IMR-90 (cell line): ENCODE measurements at regions not wholly inside any gene's neighbourhood (a gene's known extent, or its start where the extent isn't known, plus 50 kb on each side); places are given as distances from the start of the nearest gene placed in this dataset.

Experiments used
- ATAC-seq: fragments of 200-7000 bp; cut with Tn5 transposase; 2 replicates; pipeline ENCODE4 v1.9.1; 2020; ENCODE audit warnings: low read depth, mild to moderate bottlenecking, moderate library complexity
- BruUV-seq: library from RNA; stranded (reverse); fragments of 400-500 nt; replicated peaks from 2 replicates; lab custom pipeline; 2021; lab: Mats Ljungman, UMichigan
- CTCF ChIA-PET: fragments of 300-600 bp; formaldehyde crosslinking; extraction: SDS; loops from one replicate; lab custom pipeline; 2021; ENCODE audit warnings: antibody characterized with exemption; lab: Yijun Ruan, JAX
- POLR2A ChIA-PET: fragments of 300-600 bp; sonication (Branson Sonifier 250); formaldehyde crosslinking; loops from one replicate; lab custom pipeline; 2022; ENCODE audit warnings: antibody characterized with exemption; ENCODE audit not compliant: unreplicated experiment; lab: Charles Lee
- DNase-seq: peaks from one replicate; pipeline ENCODE4 v3.0.0; 2013
- H2AFZ ChIP-seq: replicated peaks from 2 replicates; pipeline ENCODE3; 2013; ENCODE audit warnings: low read length, mild to moderate bottlenecking; ENCODE audit not compliant: poor library complexity
- H2AK5ac ChIP-seq: 2 replicates; pipeline ENCODE4 v1.6.1; 2013; ENCODE audit warnings: low read depth, low read length, inconsistent platforms
- H2AK9ac ChIP-seq: replicated peaks from 2 replicates; pipeline ENCODE3; 2013; ENCODE audit warnings: mild to moderate bottlenecking, low read depth, low read length, moderate library complexity; ENCODE audit not compliant: poor library complexity
- H2BK120ac ChIP-seq: 2 replicates; pipeline ENCODE4 v1.6.1; 2013; ENCODE audit warnings: low read depth, low read length, inconsistent platforms
- H2BK15ac ChIP-seq: 3 replicates; pipeline ENCODE4 v1.6.1; 2013; ENCODE audit warnings: low read depth, low read length, inconsistent platforms
- H2BK20ac ChIP-seq: 2 replicates; pipeline ENCODE4 v1.6.1; 2013; ENCODE audit warnings: low read depth, mild to moderate bottlenecking, inconsistent platforms, low read length, moderate library complexity
- H2BK5ac ChIP-seq: 2 replicates; pipeline ENCODE4 v1.6.1; 2013; ENCODE audit warnings: mild to moderate bottlenecking, low read depth, low read length, inconsistent platforms; ENCODE audit not compliant: poor library complexity, severe bottlenecking
- H3K14ac ChIP-seq: replicated peaks from 2 replicates; pipeline ENCODE4 v1.6.1; 2013; ENCODE audit warnings: low read depth, low read length, inconsistent platforms
- H3K18ac ChIP-seq: 2 replicates; pipeline ENCODE4 v1.6.1; 2013; ENCODE audit warnings: low read depth, low read length, control low read depth
- H3K23ac ChIP-seq: 2 replicates; pipeline ENCODE4 v1.6.1; 2013; ENCODE audit warnings: low read depth, low read length, inconsistent platforms
- H3K27ac ChIP-seq: 2 replicates; pipeline ENCODE4 v1.5.1; 2013; ENCODE audit warnings: mild to moderate bottlenecking, control low read depth, low read length; ENCODE audit not compliant: insufficient read depth
- H3K27me3 ChIP-seq: 2 replicates; pipeline ENCODE4 v1.6.1; 2013; ENCODE audit warnings: low read length; ENCODE audit not compliant: control insufficient read depth, insufficient read depth
- H3K36me3 ChIP-seq: 2 replicates; pipeline ENCODE4 v1.6.1; 2013; ENCODE audit warnings: low read length, mixed read lengths; ENCODE audit not compliant: control insufficient read depth, insufficient read depth
- H3K4ac ChIP-seq: 2 replicates; pipeline ENCODE4 v1.6.1; 2013; ENCODE audit warnings: low read depth, low read length, inconsistent platforms
- H3K4me1 ChIP-seq: 2 replicates; pipeline ENCODE4 v1.6.1; 2013; ENCODE audit warnings: low read length, mixed read lengths; ENCODE audit not compliant: control insufficient read depth, insufficient read depth
- H3K4me2 ChIP-seq: 2 replicates; pipeline ENCODE4 v1.6.1; 2013; ENCODE audit warnings: low read depth, mild to moderate bottlenecking, control low read depth, low read length, moderate library complexity
- H3K4me3 ChIP-seq: 2 replicates; pipeline ENCODE4 v1.5.1; 2013; ENCODE audit warnings: low read depth, mild to moderate bottlenecking, control low read depth, low read length, moderate library complexity; ENCODE audit not compliant: insufficient read depth
- H3K56ac ChIP-seq: 2 replicates; pipeline ENCODE4 v1.6.1; 2013; ENCODE audit warnings: low read length, inconsistent platforms; ENCODE audit not compliant: insufficient read depth; ENCODE audit errors: extremely low read depth
- H3K79me1 ChIP-seq, 2 experiments: 2 replicates each; pipeline ENCODE4 v1.6.1; 2013; ENCODE audit warnings: low read length in 2 of 2, inconsistent platforms in 1 of 2, low read depth in 1 of 2
- H3K9ac ChIP-seq: 2 replicates; pipeline ENCODE4 v1.6.1; 2013; ENCODE audit warnings: low read depth, low read length, control low read depth
- H3K9me1 ChIP-seq: 2 replicates; pipeline ENCODE4 v1.6.1; 2013; ENCODE audit warnings: low read length, inconsistent platforms; ENCODE audit not compliant: insufficient read depth
- H3K9me3 ChIP-seq: 2 replicates; pipeline ENCODE4 v1.6.1; 2013; ENCODE audit warnings: low read length; ENCODE audit not compliant: control insufficient read depth, insufficient read depth
- H4K20me1 ChIP-seq: 2 replicates; pipeline ENCODE4 v1.6.1; 2013; ENCODE audit warnings: low read length, inconsistent platforms; ENCODE audit not compliant: insufficient read depth
- H4K5ac ChIP-seq: 2 replicates; pipeline ENCODE4 v1.6.1; 2013; ENCODE audit warnings: mild to moderate bottlenecking, low read depth, low read length, control low read depth
- H4K8ac ChIP-seq, 2 experiments: 2 replicates each; pipeline ENCODE4 v1.6.1; 2013; ENCODE audit warnings: low read depth in 2 of 2, low read length in 2 of 2, control low read depth in 1 of 2, inconsistent platforms in 1 of 2
- H4K91ac ChIP-seq: 2 replicates; pipeline ENCODE4 v1.6.1; 2013; ENCODE audit warnings: low read depth, low read length, inconsistent platforms; ENCODE audit not compliant: insufficient read depth
- BHLHE40 ChIP-seq: fragments of 150-350 bp; IDR thresholded peaks from 2 replicates; pipeline ENCODE4 v1.6.1; 2016; ENCODE audit warnings: mild to moderate bottlenecking, low read depth, low read length
- CEBPB ChIP-seq: IDR thresholded peaks from 2 replicates; pipeline ENCODE4 v1.6.1; 2012; ENCODE audit warnings: low read depth, low read length, improper control_type of control experiment
- FOS ChIP-seq: fragments of 150-350 bp; IDR thresholded peaks from 2 replicates; pipeline ENCODE4 v1.6.1; 2016; ENCODE audit warnings: low read depth, low read length
- POLR2A ChIP-seq: IDR thresholded peaks from 2 replicates; pipeline ENCODE4 v1.6.1; 2012; ENCODE audit warnings: mild to moderate bottlenecking, low read depth, low read length
- RFX5 ChIP-seq: IDR thresholded peaks from 2 replicates; pipeline ENCODE4 v1.8.0; 2012; ENCODE audit warnings: low read depth, mild to moderate bottlenecking, low read length, moderate library complexity
- SMC3 ChIP-seq: fragments of 150-350 bp; IDR thresholded peaks from 2 replicates; pipeline ENCODE4 v1.6.1; 2016; ENCODE audit warnings: low read depth, mild to moderate bottlenecking, antibody characterized with exemption, low read length, moderate library complexity
- WGBS, 2 experiments: methylation state at CpG; one replicate each; pipeline versions ENCODE4 v1.1.5 to v1.1.7; 2013; ENCODE audit warnings: missing lambda C conversion rate in 2 of 2; ENCODE audit not compliant: insufficient read length in 1 of 2; ENCODE audit errors: extremely low coverage in 2 of 2; 5-methylcytosine and 5-hydroxymethylcytosine counted together
- dilution Hi-C: fragments of 300-500 bp; cut with HindIII; formaldehyde crosslinking; loops from one replicate; pipeline ENCODE4 v1.14.3; 2018; ENCODE audit warnings: low sequenced_read_pairs; ENCODE audit not compliant: unreplicated experiment
- in situ Hi-C: fragments of 300-500 bp; cut with MboI; formaldehyde crosslinking; loops from 3 replicates; pipeline ENCODE4 v1.14.3; 2019; ENCODE audit warnings: low sequenced_read_pairs, inconsistent platforms, mixed read lengths
- intact Hi-C: fragments of 100-400 bp; cut with micrococcal nuclease; formaldehyde crosslinking; loops from 2 replicates; pipeline ENCODE4 v1.10.0; 2022
- TF ChIP-seq, protein P1 (sequence below): conservative IDR thresholded peaks from 2 replicates; pipeline ENCODE4 v1.5.1; 2012; ENCODE audit warnings: mild to moderate bottlenecking, low read depth, low read length, improper control_type of control experiment

DNA sequence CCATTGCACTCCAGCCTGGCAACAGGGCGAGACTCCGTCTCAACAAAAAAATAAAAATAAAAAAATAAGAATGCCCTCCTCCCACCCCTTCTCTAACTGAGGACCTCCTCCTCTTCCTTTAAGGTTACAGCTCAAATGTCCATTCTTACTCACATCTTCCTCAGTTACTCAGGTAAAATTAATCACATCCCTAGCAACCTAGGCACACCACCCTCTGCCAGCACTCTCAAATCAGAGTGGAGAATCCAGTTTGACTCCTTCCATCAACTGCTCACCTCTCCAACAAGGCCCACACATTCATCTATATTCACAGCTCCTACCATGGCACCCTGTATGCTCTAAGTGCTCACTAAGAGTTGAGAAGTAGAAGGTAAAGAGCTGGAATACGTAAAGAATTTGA, 254.3 kb downstream of the ZEB2 start:
- TF ChIP-seq SMC3 (no peak), RFX5 (no peak), FOS (no peak), POLR2A (no peak), CEBPB (no peak), BHLHE40 (no peak)
- TF ChIP-seq, protein P1, sequence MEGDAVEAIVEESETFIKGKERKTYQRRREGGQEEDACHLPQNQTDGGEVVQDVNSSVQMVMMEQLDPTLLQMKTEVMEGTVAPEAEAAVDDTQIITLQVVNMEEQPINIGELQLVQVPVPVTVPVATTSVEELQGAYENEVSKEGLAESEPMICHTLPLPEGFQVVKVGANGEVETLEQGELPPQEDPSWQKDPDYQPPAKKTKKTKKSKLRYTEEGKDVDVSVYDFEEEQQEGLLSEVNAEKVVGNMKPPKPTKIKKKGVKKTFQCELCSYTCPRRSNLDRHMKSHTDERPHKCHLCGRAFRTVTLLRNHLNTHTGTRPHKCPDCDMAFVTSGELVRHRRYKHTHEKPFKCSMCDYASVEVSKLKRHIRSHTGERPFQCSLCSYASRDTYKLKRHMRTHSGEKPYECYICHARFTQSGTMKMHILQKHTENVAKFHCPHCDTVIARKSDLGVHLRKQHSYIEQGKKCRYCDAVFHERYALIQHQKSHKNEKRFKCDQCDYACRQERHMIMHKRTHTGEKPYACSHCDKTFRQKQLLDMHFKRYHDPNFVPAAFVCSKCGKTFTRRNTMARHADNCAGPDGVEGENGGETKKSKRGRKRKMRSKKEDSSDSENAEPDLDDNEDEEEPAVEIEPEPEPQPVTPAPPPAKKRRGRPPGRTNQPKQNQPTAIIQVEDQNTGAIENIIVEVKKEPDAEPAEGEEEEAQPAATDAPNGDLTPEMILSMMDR, result no peak
- POLR2A ChIA-PET, result no interaction called here
- 86% methylated on average over 1 of the region's 3 CpGs; no CpG with 5 or more reads in 1 of the 2 experiments for WGBS, 2 experiments

More for the DNA sequence above, 254.3 kb downstream of the ZEB2 start:
- H2BK20ac ChIP-seq, result no peak overlapping the region
- H2AK5ac ChIP-seq, result no peak overlapping the region
- no peak overlapping the region for H3K56ac ChIP-seq
- no peak overlapping the region for H4K5ac ChIP-seq
- in situ Hi-C loops (no loop called here), dilution Hi-C loops (no loop called here), intact Hi-C loops (no loop called here)
- no peaks in the 10 kb centered on the region for H4K20me1 ChIP-seq
- H3K4me2 ChIP-seq, result no peak overlapping the region
- no peak overlapping the region for H2AK9ac ChIP-seq
- H3K18ac ChIP-seq, result no peak overlapping the region
- H3K14ac ChIP-seq, result no peak overlapping the region
- no peak overlapping the region for H4K8ac ChIP-seq
- no peak overlapping the region for H2BK120ac ChIP-seq
- H3K9me1 ChIP-seq, result no peaks in the 10 kb centered on the region
- peaks cover 0 to 2% of the 10 kb centered on the region in 2 experiments; a peak in 2 of 4 replicates for H3K79me1 ChIP-seq
- no peak overlapping the region for H3K23ac ChIP-seq
- ATAC-seq, result no peak
- no peaks in the 10 kb centered on the region for H3K4me1 ChIP-seq
- no peak overlapping the region for H2AFZ ChIP-seq
- CTCF ChIA-PET, result interaction anchor here (0.9 kb wide), 1 partner anchor 15 kb away, joined by 6 read pairs; no protein-coding TSS in a partner anchor
- no peak overlapping the region for H3K4ac ChIP-seq
- no peak overlapping the region for H2BK15ac ChIP-seq
- no peak overlapping the region for H3K4me3 ChIP-seq
- no peak overlapping the region for H2BK5ac ChIP-seq
- H3K9ac ChIP-seq, result no peak overlapping the region
- H3K36me3 ChIP-seq, result no peaks in the 10 kb centered on the region
- H4K91ac ChIP-seq, result no peak overlapping the region
- no peak for DNase-seq
- no peaks in the 10 kb centered on the region for H3K9me3 ChIP-seq
- H3K27me3 ChIP-seq, result no peaks in the 10 kb centered on the region
- no TSS peak for BruUV-seq
- no peak overlapping the region for H3K27ac ChIP-seq
